Esophagus mucosa (tissue), 1 donor: ENCODE measurements at regions not wholly inside any gene's neighbourhood (a gene's known extent, or its start where the extent isn't known, plus 50 kb on each side); places are given as distances from the start of the nearest gene placed in this dataset.

Experiments
- ATAC-seq: fragments of 200-7000 bp; cut with Tn5 transposase; one replicate; pipeline ENCODE4 v1.9.1; 2020
- donor health status: DM: yes; HTN: yes; CAD: no.

- peak; percentile 99 for ATAC-seq
These were observed 333.3 kb downstream of the SLC16A7 start for GRCh38 chr12:59929110-59929509.

- no peak for ATAC-seq
These were observed 338.7 kb downstream of the SLC16A7 start for GRCh38 chr12:59934486-59934885.

GRCh38 chr12:59936534-59936933 lies 340.7 kb downstream of the SLC16A7 start:
- no peak for ATAC-seq

- no peak for ATAC-seq
These were observed 341.3 kb downstream of the SLC16A7 start for GRCh38 chr12:59937148-59937547.

GRCh38 chr12:59938190-59938962 lies 342.5 kb downstream of the SLC16A7 start:
- no peak for ATAC-seq

- ATAC-seq = no peak
These were observed 345.0 kb downstream of the SLC16A7 start for GRCh38 chr12:59940631-59941342.

- ATAC-seq = no peak
These were observed 345.6 kb downstream of the SLC16A7 start for GRCh38 chr12:59941461-59941860.

GRCh38 chr12:59944177-59944576 lies 348.3 kb downstream of the SLC16A7 start:
- ATAC-seq = no peak

- ATAC-seq = no peak
These were observed 350.8 kb downstream of the SLC16A7 start for GRCh38 chr12:59946635-59947034.

- no peak for ATAC-seq
These were observed 367.7 kb downstream of the SLC16A7 start for GRCh38 chr12:59963546-59963945.

- peak; percentile 89 for ATAC-seq
These were observed 377.1 kb downstream of the SLC16A7 start for GRCh38 chr12:59972905-59973304.

GRCh38 chr12:59973515-59973914 lies 377.7 kb downstream of the SLC16A7 start:
- peak; percentile 70 for ATAC-seq

- ATAC-seq = no peak
These were observed 381.9 kb downstream of the SLC16A7 start for GRCh38 chr12:59977779-59978178.

- ATAC-seq = no peak
These were observed 384.6 kb downstream of the SLC16A7 start for GRCh38 chr12:59980476-59980875.

- ATAC-seq = no peak
These were observed 403.5 kb downstream of the SLC16A7 start for GRCh38 chr12:59999291-59999690.

- no peak for ATAC-seq
These were observed 414.7 kb downstream of the SLC16A7 start for GRCh38 chr12:60010486-60010885.

- ATAC-seq = no peak
These were observed 416.8 kb downstream of the SLC16A7 start for GRCh38 chr12:60012659-60013058.

GRCh38 chr12:60014436-60014835 lies 418.6 kb downstream of the SLC16A7 start:
- ATAC-seq = no peak

- no peak for ATAC-seq
These were observed 424.2 kb downstream of the SLC16A7 start for GRCh38 chr12:60020068-60020467.

- ATAC-seq = no peak
These were observed 425.4 kb downstream of the SLC16A7 start for GRCh38 chr12:60021235-60021634.

GRCh38 chr12:60027266-60027665 lies 431.4 kb downstream of the SLC16A7 start:
- no peak for ATAC-seq

GRCh38 chr12:60034147-60034546 lies 438.3 kb downstream of the SLC16A7 start:
- ATAC-seq = no peak

GRCh38 chr12:60035835-60036234 lies 440.0 kb downstream of the SLC16A7 start:
- no peak for ATAC-seq

- no peak for ATAC-seq
These were observed 447.0 kb downstream of the SLC16A7 start for GRCh38 chr12:60042835-60043234.
